Epithelial cell of esophagus (primary cell): ENCODE measurements at regions not wholly inside any gene's neighbourhood (a gene's known extent, or its start where the extent isn't known, plus 50 kb on each side); places are given as distances from the start of the nearest gene placed in this dataset.

Experiments
- DNase-seq: peaks from one replicate; pipeline ENCODE4 v3.0.0; 2010; ENCODE audit warnings: low read depth
- H3K4me3 ChIP-seq: 2 replicates; pipeline ENCODE4 v1.5.1; 2011; ENCODE audit warnings: mild to moderate bottlenecking, low read length, control low read depth
- CTCF ChIP-seq: IDR thresholded peaks from 2 replicates; pipeline ENCODE4 v1.5.1; 2011; ENCODE audit warnings: low read depth, mild to moderate bottlenecking, low read length, control low read depth, inconsistent platforms; ENCODE audit not compliant: insufficient read depth; ENCODE audit errors: missing control alignments

- peak overlapping the region; percentile 81 for H3K4me3 ChIP-seq
- no peak for TF ChIP-seq CTCF
- no peak for DNase-seq
Observed at GRCh38 chr7:131108212-131108940, 219.3 kb upstream of the MKLN1 start.

GRCh38 chr7:131109011-131109758, 218.5 kb upstream of the MKLN1 start:
- H3K4me3 ChIP-seq = peak overlapping the region; percentile 40
- TF ChIP-seq CTCF = no peak

GRCh38 chr7:131109759-131110296, 217.8 kb upstream of the MKLN1 start:
- H3K4me3 ChIP-seq = peak overlapping the region; percentile 48
- DNase-seq = peak; percentile 81
- TF ChIP-seq CTCF = no peak

More at GRCh38 chr7:131109011-131109758, 218.5 kb upstream of the MKLN1 start:
- DNase-seq = no peak

GRCh38 chr7:131110297-131111080, 217.2 kb upstream of the MKLN1 start:
- no peak for TF ChIP-seq CTCF
- DNase-seq = no peak
- H3K4me3 ChIP-seq = peak overlapping the region; percentile 48

DNA sequence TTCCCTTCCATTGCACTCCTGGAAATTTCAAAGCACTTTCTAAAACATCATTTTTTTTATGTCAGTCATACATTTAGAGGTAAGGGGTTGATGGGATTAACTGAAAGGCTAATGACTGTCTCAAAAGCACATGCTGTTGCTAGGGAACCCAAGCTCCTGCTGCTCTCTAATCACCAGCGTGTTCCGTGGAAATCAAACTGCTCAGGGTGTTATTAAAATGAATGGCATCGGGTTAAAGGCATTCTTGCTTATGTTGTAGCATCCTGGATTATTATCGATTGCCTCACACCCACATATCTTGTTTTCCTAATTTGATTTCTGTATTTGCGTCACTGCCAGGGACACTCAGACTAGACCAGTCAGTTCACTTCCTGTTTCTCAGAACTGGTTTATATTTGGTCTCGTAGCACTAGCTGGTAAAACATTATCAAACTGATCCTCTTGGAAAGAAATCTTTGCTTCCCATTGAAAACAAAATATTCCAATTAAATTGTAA, 216.5 kb upstream of the MKLN1 start:
- TF ChIP-seq CTCF = no peak
- H3K4me3 ChIP-seq = no peak overlapping the region
- peak; percentile 68 for DNase-seq

GRCh38 chr7:131111792-131112191, 215.9 kb upstream of the MKLN1 start:
- no peak for DNase-seq
- H3K4me3 ChIP-seq = no peak overlapping the region
- TF ChIP-seq CTCF = no peak
